Activated naive CD8-positive, alpha-beta T cell (primary cell): ENCODE measurements at regions not wholly inside any gene's neighbourhood (a gene's known extent, or its start where the extent isn't known, plus 50 kb on each side); places are given as distances from the start of the nearest gene placed in this dataset.

Experiments used
- H3K27ac Mint-ChIP-seq: one replicate; pipeline ENCODE4 v1.8.0; 2021; ENCODE audit warnings: mixed read lengths
- H3K27me3 Mint-ChIP-seq: one replicate; pipeline ENCODE4 v1.8.0; 2021; ENCODE audit warnings: mixed read lengths
- H3K36me3 Mint-ChIP-seq: one replicate; pipeline ENCODE4 v1.8.0; 2021; ENCODE audit warnings: mixed read lengths
- H3K4me1 Mint-ChIP-seq: one replicate; pipeline ENCODE4 v1.8.0; 2021; ENCODE audit warnings: low read depth, mixed read lengths
- H3K4me3 Mint-ChIP-seq: one replicate; pipeline ENCODE4 v1.8.0; 2021; ENCODE audit warnings: mild to moderate bottlenecking, mixed read lengths
- H3K9me3 Mint-ChIP-seq: one replicate; pipeline ENCODE4 v1.8.0; 2021; ENCODE audit warnings: low read depth, mixed read lengths

DNA sequence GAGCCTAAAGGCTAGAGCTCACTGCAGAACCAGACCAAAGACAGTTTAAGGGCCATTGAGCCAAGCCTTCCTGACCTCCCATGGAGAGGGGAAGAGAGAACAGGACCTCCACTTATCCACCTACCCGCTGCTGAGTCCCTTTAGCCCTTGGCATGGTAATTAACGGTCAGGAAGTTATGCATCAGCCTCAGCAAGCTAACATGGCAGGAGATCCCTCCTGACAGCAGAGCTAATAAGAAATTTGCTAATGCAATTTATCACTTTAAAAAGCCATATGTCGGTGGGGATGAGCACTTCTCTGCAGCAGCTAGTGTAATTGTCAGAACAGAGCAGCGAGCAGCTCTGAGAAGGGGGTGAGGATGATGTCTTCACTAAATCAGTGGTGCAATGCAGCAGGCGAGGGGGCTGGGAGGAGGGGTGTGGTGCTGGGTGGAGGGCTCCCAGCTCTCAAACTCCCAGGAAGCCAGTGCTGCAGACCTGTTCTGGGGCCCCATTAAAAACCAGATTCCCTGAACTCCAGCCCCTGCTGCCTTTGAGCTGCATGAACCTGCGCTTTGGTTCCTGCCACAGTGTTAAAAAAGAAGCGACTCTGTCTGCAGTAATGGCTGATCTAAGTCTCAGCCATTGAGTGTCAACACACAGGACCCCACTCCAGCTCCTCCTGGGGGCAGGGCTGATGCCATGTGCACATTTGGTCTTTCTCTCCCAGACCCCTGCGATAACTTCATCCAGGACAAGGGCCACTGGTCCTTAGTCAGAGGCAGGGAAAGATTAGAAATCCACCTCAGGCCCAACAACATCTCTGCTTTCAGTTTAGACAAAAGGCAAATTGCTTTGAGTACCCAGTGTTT is 63.0 kb upstream of the CALM2 start:
- Mint-ChIP-seq H3K27ac (no peak overlapping the region), H3K36me3 (no peaks in the 10 kb centered on the region), H3K9me3 (no peaks in the 10 kb centered on the region), H3K4me3 (no peak overlapping the region), H3K27me3 (no peaks in the 10 kb centered on the region), H3K4me1 (no peaks in the 10 kb centered on the region)

- no peak overlapping the region for H3K4me3 Mint-ChIP-seq
- H3K27ac Mint-ChIP-seq = no peak overlapping the region
- H3K36me3 Mint-ChIP-seq = no peaks in the 10 kb centered on the region
- no peaks in the 10 kb centered on the region for H3K9me3 Mint-ChIP-seq
- no peaks in the 10 kb centered on the region for H3K4me1 Mint-ChIP-seq
- no peaks in the 10 kb centered on the region for H3K27me3 Mint-ChIP-seq
Observed at GRCh38 chr2:47238638-47239037, 62.3 kb upstream of the CALM2 start.

DNA sequence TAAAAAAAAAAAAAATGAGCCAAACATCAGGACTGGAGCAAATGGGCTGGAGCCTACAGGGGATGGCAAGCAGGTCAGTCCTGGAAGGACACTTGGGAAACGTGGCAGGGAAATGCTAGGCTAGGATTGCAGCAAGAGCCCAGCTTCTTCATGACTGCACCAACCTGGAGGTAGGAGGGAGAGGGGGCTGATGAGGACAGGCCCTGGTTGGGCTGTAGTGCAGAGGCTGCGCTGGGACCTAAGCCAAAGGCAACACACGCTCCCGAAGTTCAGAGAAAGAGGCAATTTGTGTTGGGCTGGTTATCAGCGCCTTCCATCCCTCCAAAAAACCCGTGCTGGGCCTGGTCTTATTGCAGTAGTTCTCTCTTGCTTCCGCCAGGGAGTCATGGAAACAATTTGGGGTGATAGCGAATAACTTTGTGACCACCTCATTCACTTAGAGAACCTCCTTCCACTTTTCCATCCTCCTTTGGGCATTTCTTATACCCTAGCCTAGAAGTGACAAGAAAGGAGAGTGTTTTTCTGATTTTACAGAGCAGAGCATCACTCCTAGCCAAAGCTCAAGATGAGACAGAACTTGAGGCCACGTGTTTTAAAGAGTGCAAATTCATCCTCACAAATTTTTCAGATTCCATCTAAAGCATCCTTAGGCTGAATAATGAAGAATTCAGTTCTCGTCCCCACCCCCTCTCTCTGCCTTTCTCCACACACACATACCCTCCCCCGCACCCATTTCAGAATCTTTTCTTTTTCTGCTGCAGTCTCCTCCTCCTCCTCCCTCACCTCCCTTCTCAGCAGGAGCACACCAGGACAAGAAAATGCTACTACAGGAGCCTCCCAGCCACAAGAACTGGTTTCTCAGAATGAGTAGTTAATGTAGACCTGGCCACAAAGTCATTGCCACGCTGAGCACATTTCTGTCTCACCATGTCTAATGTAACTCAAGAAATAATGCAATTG is 61.3 kb upstream of the CALM2 start:
- Mint-ChIP-seq H3K4me1 (no peaks in the 10 kb centered on the region), H3K27me3 (no peaks in the 10 kb centered on the region), H3K36me3 (no peaks in the 10 kb centered on the region), H3K27ac (no peak overlapping the region), H3K9me3 (no peaks in the 10 kb centered on the region), H3K4me3 (no peak overlapping the region)

DNA sequence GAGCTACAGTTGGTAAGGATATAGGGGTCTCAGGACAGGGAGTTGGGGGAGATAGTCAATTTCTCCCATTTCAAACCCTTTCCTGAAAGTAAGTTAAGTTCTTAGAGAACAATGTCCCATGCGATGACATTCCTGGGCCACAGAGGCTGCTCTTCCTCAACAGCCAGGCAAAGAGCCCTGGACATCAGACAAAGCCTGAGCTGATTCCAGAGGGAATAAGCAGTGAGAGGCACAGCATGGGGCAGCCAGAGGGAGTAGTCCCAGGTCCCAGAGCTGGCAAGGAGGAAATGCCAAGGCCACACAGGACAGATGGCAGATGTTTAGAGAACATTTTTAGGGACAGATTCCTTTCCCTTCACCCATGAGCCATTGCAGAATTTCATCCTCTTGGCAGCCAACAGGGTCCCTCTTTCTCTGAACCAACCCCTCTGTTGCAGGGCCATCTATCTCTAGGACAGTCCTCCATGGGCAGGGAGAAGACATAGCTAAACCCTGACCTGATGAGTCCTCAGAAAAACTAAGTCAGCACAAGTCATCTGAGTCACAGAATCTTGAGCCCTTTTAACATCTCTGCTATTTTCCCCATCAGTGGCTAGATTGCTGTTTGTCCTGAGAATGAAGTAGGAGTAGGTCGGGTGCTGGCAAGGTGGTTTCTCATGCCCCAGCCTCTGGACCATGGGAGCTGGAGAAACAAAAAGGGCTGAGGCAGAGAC is 60.3 kb upstream of the CALM2 start:
- H3K27ac Mint-ChIP-seq = no peak overlapping the region
- H3K36me3 Mint-ChIP-seq = no peaks in the 10 kb centered on the region

DNA sequence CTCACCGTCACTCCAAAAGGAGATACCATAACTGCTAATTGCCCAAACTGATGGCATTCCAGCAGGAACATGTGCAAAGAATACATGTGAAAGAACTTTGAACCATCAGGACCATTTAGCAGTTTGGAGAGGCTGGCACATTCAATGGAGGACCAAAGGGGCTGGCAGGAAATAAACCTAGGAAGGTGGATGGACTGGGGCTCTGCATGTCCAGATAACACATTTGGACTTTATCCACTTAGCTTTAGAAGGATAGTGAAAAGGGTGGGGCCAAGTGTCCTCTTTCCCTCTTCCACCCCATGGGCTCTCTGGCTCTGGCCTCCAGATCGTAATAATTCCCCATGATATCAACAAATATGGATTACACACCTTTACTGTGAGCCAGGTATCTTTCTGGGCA is 58.8 kb upstream of the CALM2 start:
- Mint-ChIP-seq H3K36me3 (no peaks in the 10 kb centered on the region), H3K4me1 (no peaks in the 10 kb centered on the region), H3K9me3 (no peaks in the 10 kb centered on the region), H3K27ac (no peak overlapping the region), H3K27me3 (no peaks in the 10 kb centered on the region), H3K4me3 (no peak overlapping the region)

More for the DNA sequence above, 60.3 kb upstream of the CALM2 start:
- Mint-ChIP-seq H3K4me3 (no peak overlapping the region), H3K9me3 (no peaks in the 10 kb centered on the region), H3K27me3 (no peaks in the 10 kb centered on the region), H3K4me1 (no peaks in the 10 kb centered on the region)

- H3K9me3 Mint-ChIP-seq = no peaks in the 10 kb centered on the region
- H3K36me3 Mint-ChIP-seq = no peaks in the 10 kb centered on the region
- H3K27me3 Mint-ChIP-seq = no peaks in the 10 kb centered on the region
- no peak overlapping the region for H3K4me3 Mint-ChIP-seq
- H3K27ac Mint-ChIP-seq = no peak overlapping the region
- no peaks in the 10 kb centered on the region for H3K4me1 Mint-ChIP-seq
Observed at GRCh38 chr2:47234456-47234855, 58.1 kb upstream of the CALM2 start.

DNA sequence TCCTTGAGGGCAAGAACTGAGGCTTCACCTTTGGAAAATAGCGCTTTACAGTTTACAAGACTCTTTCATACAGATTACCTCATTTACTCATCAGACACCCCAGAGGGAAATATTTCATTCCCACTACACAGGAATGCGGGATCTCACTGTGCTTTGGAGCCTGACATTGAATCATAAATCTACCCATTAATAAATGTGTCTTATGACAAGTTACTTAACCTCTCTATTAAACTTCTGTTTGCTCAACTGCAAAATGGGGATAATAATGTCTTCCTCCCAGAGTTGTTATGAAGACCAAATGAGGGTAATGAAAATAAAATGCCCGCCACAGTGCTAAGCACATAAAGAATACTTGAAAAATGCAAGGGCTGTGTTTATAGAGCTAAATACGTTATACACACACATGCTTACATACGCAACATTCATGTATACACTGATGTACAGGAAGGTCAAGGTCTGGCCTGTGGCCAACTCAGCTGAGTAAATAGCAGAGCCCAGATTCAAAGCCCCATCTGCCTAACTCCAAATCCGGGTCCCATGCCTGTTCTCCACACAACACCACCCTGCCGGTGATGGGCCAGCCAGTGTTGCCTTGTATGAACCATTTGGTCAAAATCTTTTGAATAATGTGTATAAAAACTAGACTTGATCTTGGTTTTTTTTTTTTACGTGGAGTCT is 56.6 kb upstream of the CALM2 start:
- Mint-ChIP-seq H3K9me3 (no peaks in the 10 kb centered on the region), H3K27me3 (no peaks in the 10 kb centered on the region), H3K36me3 (no peaks in the 10 kb centered on the region), H3K4me3 (no peak overlapping the region), H3K27ac (no peak overlapping the region), H3K4me1 (no peaks in the 10 kb centered on the region)

DNA sequence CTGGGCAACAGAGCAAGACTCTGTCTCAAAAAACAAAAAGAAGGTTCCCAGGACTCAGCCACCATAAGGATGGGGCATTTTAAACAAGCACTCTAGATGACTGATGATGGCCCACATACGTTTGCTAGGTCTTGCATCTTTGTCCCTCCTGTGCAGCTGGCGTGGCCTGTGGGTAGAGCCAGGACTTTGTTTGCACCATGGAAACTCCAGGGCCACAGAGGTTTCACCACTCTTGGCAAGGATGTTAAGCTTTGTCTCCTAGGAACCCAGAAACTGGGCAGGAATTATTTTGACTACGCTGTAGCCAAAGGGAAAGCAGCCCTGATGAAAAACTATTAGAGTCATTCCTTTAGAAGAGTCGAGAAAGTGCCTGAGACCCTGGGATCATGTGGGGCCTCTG is 54.1 kb upstream of the CALM2 start:
- Mint-ChIP-seq H3K4me3 (no peak overlapping the region), H3K36me3 (no peaks in the 10 kb centered on the region), H3K27me3 (no peaks in the 10 kb centered on the region), H3K9me3 (no peaks in the 10 kb centered on the region), H3K27ac (no peak overlapping the region), H3K4me1 (no peaks in the 10 kb centered on the region)

DNA sequence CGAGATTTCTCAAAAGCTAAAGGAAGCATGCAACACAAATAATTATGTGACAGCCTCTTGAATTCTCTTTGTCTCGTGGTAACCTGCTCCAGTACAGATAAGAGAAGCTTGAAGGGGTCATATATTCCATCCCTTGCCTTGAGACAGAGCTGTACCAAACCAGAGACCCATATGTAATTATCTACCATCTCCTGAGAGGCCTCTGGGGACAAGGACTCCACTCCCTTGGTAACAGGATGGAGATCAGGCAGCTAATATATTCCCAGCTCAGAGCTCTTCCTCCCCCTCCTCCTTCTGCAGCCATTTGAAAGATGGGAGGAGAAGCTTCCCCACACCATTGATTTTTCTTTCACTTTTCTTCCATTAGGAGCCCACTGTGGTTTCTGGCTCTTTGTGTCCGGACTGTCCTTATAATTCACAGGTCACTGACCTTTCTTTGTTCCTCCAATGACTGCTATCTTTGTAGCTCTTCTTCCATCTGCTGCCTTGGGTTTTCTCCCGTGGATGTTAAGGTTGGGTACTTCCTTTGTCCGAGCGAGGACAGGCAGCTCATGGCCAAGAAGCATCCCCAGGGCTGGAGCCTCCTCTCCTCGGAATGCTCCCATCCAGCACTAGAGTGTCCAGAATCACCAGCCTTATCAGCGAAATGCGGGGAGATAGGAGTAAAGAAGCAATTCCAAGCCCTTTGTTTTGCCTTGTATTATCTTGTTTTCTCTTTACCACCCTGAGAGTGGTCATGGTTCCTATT is 51.4 kb upstream of the CALM2 start:
- no peak overlapping the region for H3K4me3 Mint-ChIP-seq

GRCh38 chr2:47226923-47227220 is 50.6 kb upstream of the CALM2 start:
- Mint-ChIP-seq H3K27ac (no peak overlapping the region), H3K4me1 (no peaks in the 10 kb centered on the region), H3K36me3 (no peaks in the 10 kb centered on the region), H3K4me3 (no peak overlapping the region), H3K9me3 (no peaks in the 10 kb centered on the region), H3K27me3 (no peaks in the 10 kb centered on the region)

More for the DNA sequence above, 51.4 kb upstream of the CALM2 start:
- Mint-ChIP-seq H3K27me3 (no peaks in the 10 kb centered on the region), H3K9me3 (no peaks in the 10 kb centered on the region), H3K27ac (peak overlapping the region; percentile 5), H3K36me3 (no peaks in the 10 kb centered on the region), H3K4me1 (no peaks in the 10 kb centered on the region)

DNA sequence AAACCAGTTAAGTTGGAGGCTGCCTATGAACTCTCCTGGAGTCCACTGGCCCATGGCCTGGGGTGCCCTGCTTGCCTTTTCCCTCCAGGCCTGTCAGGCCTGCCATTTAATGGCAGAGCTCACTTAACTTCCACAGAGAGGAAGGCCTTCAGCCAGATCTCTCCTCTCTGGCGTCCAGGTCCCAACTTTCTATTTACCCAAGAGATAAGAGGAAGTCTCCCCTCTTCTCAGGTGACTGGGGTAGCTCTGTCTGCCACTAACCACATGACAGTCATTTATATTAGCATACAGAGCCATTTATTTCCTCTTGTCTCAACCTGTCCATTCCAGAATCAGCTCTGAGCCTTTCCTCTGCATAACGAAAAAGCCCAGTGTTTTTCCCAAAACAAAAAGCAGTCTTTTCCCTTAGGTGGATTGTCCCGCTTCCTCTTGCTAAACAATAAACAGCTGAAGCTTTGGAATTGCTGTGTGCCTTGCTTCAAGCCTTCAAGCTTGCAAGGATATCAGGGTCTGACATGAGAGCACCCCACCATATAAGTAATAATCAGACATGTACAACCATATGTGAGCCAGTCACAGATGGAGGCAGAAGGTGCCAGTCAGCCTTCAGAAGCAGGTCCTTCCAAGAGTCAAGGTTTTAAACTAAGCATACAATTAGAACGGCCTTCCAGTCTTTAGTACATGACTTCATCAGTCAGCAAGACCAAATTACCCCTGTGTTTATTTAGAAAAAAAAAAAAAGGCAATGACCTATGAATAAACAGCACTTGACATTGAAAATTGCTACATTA is 50.0 kb upstream of the CALM2 start:
- H3K9me3 Mint-ChIP-seq = no peaks in the 10 kb centered on the region
- no peaks in the 10 kb centered on the region for H3K4me1 Mint-ChIP-seq
- no peaks in the 10 kb centered on the region for H3K27me3 Mint-ChIP-seq
- H3K27ac Mint-ChIP-seq = no peak overlapping the region
- no peaks in the 10 kb centered on the region for H3K36me3 Mint-ChIP-seq
- H3K4me3 Mint-ChIP-seq = no peak overlapping the region
